DND-41 (cell line): ENCODE measurements at regions not wholly inside any gene's neighbourhood (a gene's known extent, or its start where the extent isn't known, plus 50 kb on each side); places are given as distances from the start of the nearest gene placed in this dataset.

Experiments
- EZH2 ChIP-seq: IDR thresholded peaks from 3 replicates; pipeline ENCODE4 v1.6.1; 2012; ENCODE audit warnings: borderline replicate concordance, low read depth, mild to moderate bottlenecking, moderate library complexity, low read length, inconsistent platforms; ENCODE audit not compliant: severe bottlenecking
- TF ChIP-seq, protein P1 (sequence below): IDR thresholded peaks from 2 replicates; pipeline ENCODE4 v1.5.1; 2012; ENCODE audit warnings: borderline replicate concordance, low read length, moderate library complexity, mild to moderate bottlenecking; ENCODE audit not compliant: poor library complexity, severe bottlenecking; ENCODE audit errors: extremely low read depth

GRCh38 chr12:124148481-124149273 is 146.2 kb upstream of the RFLNA start:
- TF ChIP-seq, protein P1, sequence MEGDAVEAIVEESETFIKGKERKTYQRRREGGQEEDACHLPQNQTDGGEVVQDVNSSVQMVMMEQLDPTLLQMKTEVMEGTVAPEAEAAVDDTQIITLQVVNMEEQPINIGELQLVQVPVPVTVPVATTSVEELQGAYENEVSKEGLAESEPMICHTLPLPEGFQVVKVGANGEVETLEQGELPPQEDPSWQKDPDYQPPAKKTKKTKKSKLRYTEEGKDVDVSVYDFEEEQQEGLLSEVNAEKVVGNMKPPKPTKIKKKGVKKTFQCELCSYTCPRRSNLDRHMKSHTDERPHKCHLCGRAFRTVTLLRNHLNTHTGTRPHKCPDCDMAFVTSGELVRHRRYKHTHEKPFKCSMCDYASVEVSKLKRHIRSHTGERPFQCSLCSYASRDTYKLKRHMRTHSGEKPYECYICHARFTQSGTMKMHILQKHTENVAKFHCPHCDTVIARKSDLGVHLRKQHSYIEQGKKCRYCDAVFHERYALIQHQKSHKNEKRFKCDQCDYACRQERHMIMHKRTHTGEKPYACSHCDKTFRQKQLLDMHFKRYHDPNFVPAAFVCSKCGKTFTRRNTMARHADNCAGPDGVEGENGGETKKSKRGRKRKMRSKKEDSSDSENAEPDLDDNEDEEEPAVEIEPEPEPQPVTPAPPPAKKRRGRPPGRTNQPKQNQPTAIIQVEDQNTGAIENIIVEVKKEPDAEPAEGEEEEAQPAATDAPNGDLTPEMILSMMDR: no peak
- no peak for TF ChIP-seq EZH2
